ENCODE measurements at regions not wholly inside any gene's neighbourhood (a gene's known extent, or its start where the extent isn't known, plus 50 kb on each side); places are given as distances from the start of the nearest gene placed in this dataset.
A peak's percentile ranks its signal among the peaks of the same experiment; 100 is the strongest.

GRCh38 chr1:5428351-5428750 is 563.9 kb downstream of the NPHP4 start:
- DNase-seq, result no peak
- intact Hi-C loops (cut with DNase I), result no loop called here

GRCh38 chr1:5427026-5427613 is 565.1 kb downstream of the NPHP4 start:
- DNase-seq, result peak in 2 of 10 donors; percentile 68 to 72

GRCh38 chr1:5424802-5425703 is 567.2 kb downstream of the NPHP4 start:
- DNase-seq, result peak in 2 of 10 donors; percentile 35 to 39
- intact Hi-C loops (cut with DNase I), result no loop called here

More at GRCh38 chr1:5427026-5427613, 565.1 kb downstream of the NPHP4 start:
- intact Hi-C loops (cut with DNase I), result no loop called here

- DNase-seq, result no peak
- intact Hi-C loops (cut with DNase I), result no loop called here
Observed at GRCh38 chr1:5423109-5423508, 569.1 kb downstream of the NPHP4 start.

GRCh38 chr1:5419501-5419900 is 572.7 kb downstream of the NPHP4 start:
- DNase-seq, result peak in 1 of 10 donors; percentile 37
- intact Hi-C loops (cut with DNase I), result no loop called here

GRCh38 chr1:5416518-5416917 is 575.7 kb downstream of the NPHP4 start:
- intact Hi-C loops (cut with DNase I), result no loop called here

GRCh38 chr1:5415606-5416005 is 576.6 kb downstream of the NPHP4 start:
- peak in 1 of 10 donors; percentile 51 for DNase-seq

More at GRCh38 chr1:5416518-5416917, 575.7 kb downstream of the NPHP4 start:
- DNase-seq, result no peak

GRCh38 chr1:5410652-5411051 is 581.6 kb downstream of the NPHP4 start:
- peak in 2 of 10 donors; percentile 15 to 34 for DNase-seq
- intact Hi-C loops (cut with DNase I), result no loop called here

More at GRCh38 chr1:5415606-5416005, 576.6 kb downstream of the NPHP4 start:
- intact Hi-C loops (cut with DNase I), result no loop called here

GRCh38 chr1:5408401-5408800 is 583.8 kb downstream of the NPHP4 start:
- peak in 6 of 10 donors; percentile 26 to 90 (median 48) for DNase-seq
- intact Hi-C loops (cut with DNase I), result no loop called here

- peak in 1 of 10 donors; percentile 8 for DNase-seq
- intact Hi-C loops (cut with DNase I), result no loop called here
Observed at GRCh38 chr1:5405263-5405662, 587.0 kb downstream of the NPHP4 start.

GRCh38 chr1:5404412-5405203 is 587.6 kb downstream of the NPHP4 start:
- peak in 1 of 10 donors; percentile 25 for DNase-seq
- intact Hi-C loops (cut with DNase I), result no loop called here

- DNase-seq, result peak in 1 of 10 donors; percentile 74
- intact Hi-C loops (cut with DNase I), result no loop called here
Observed at GRCh38 chr1:5403935-5404334, 588.3 kb downstream of the NPHP4 start.

- DNase-seq, result peak in 2 of 10 donors; percentile 59 to 67
- intact Hi-C loops (cut with DNase I), result no loop called here
Observed at GRCh38 chr1:5402618-5403017, 589.6 kb downstream of the NPHP4 start.

GRCh38 chr1:5399771-5400170 is 592.5 kb downstream of the NPHP4 start:
- intact Hi-C loops (cut with DNase I), result no loop called here
- no peak for DNase-seq

- intact Hi-C loops (cut with DNase I), result no loop called here
- peak in 1 of 10 donors; percentile 4 for DNase-seq
Observed at GRCh38 chr1:5396593-5396992, 595.6 kb downstream of the NPHP4 start.

GRCh38 chr1:5394111-5394510 is 598.1 kb downstream of the NPHP4 start:
- intact Hi-C loops (cut with DNase I), result no loop called here

GRCh38 chr1:5393603-5394002 is 598.6 kb downstream of the NPHP4 start:
- intact Hi-C loops (cut with DNase I), result no loop called here
- peak in 1 of 10 donors; percentile 42 for DNase-seq

More at GRCh38 chr1:5394111-5394510, 598.1 kb downstream of the NPHP4 start:
- peak in 2 of 10 donors; percentile 15 to 55 for DNase-seq

- intact Hi-C loops (cut with DNase I), result no loop called here
- peak in 2 of 10 donors; percentile 8 to 34 for DNase-seq
Observed at GRCh38 chr1:5393146-5393545, 599.1 kb downstream of the NPHP4 start.

- intact Hi-C loops (cut with DNase I), result no loop called here
- DNase-seq, result no peak
Observed at GRCh38 chr1:5391725-5392124, 600.5 kb downstream of the NPHP4 start.

- DNase-seq, result no peak
Observed at GRCh38 chr1:5390504-5390903, 601.7 kb downstream of the NPHP4 start.

More at GRCh38 chr1:5390504-5390903, 601.7 kb downstream of the NPHP4 start:
- intact Hi-C loops (cut with DNase I), result no loop called here
